ENCODE measurements at regions not wholly inside any gene's neighbourhood (a gene's known extent, or its start where the extent isn't known, plus 50 kb on each side); places are given as distances from the start of the nearest gene placed in this dataset.

DNA sequence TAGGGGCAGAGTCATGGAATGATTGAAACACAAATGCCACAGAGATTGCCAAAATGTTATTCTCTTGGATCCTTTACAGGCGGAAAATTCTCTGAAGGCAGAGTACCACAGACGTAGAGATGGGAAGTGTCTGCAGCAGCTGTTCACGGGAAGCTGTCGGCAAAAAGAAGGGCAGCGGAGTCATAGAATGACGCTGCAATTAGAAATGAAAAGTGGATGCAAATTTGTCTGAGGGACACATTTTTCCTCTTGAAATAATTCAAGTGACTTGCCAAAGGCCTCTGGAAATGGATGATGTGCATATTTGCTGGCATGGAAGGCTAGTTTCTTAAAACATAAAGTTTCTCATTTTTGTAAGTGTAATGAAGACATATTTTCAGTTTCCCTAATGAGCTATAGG is 77.5 kb upstream of the PLD5 start:
- no peak for TF ChIP-seq POLR2A (IDR thresholded peaks at IDR 0.05)
- TF ChIP-seq, protein P1, sequence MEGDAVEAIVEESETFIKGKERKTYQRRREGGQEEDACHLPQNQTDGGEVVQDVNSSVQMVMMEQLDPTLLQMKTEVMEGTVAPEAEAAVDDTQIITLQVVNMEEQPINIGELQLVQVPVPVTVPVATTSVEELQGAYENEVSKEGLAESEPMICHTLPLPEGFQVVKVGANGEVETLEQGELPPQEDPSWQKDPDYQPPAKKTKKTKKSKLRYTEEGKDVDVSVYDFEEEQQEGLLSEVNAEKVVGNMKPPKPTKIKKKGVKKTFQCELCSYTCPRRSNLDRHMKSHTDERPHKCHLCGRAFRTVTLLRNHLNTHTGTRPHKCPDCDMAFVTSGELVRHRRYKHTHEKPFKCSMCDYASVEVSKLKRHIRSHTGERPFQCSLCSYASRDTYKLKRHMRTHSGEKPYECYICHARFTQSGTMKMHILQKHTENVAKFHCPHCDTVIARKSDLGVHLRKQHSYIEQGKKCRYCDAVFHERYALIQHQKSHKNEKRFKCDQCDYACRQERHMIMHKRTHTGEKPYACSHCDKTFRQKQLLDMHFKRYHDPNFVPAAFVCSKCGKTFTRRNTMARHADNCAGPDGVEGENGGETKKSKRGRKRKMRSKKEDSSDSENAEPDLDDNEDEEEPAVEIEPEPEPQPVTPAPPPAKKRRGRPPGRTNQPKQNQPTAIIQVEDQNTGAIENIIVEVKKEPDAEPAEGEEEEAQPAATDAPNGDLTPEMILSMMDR (IDR thresholded peaks at IDR 0.05 in 8 of 11, conservative IDR thresholded peaks at IDR 0.05 in 3 of 11): no peak
- TF ChIP-seq POLR2AphosphoS5 (IDR thresholded peaks at IDR 0.05): no peak

All from spleen (tissue), 7 donors.